Erythroblast (primary cell): ENCODE measurements at regions not wholly inside any gene's neighbourhood (a gene's known extent, or its start where the extent isn't known, plus 50 kb on each side); places are given as distances from the start of the nearest gene placed in this dataset.

Experiments used
- GATA1 ChIP-seq: IDR thresholded peaks from 2 replicates; pipeline ENCODE4 v1.6.1; 2011; ENCODE audit warnings: low read depth, mild to moderate bottlenecking, control low read depth, low read length, moderate library complexity
- POLR2A ChIP-seq: IDR thresholded peaks from 2 replicates; pipeline ENCODE4 v1.6.1; 2011; ENCODE audit warnings: mild to moderate bottlenecking, low read length

- no peak for TF ChIP-seq POLR2A
- TF ChIP-seq GATA1: no peak
These were observed 290.1 kb downstream of the BMP7 start for GRCh38 chr20:56976336-56976735.
